Skeletal muscle cell (primary cell): ENCODE measurements at regions not wholly inside any gene's neighbourhood (a gene's known extent, or its start where the extent isn't known, plus 50 kb on each side); places are given as distances from the start of the nearest gene placed in this dataset.
"Not testable (repeated sequence)": the region's sequence is repeated elsewhere in the genome, so short reads cannot be mapped to it uniquely, and the experiment has no call there.

ENCODE experiments used
- DNase-seq: peaks from one replicate; pipeline ENCODE4 v3.0.0-alpha.2; 2010; ENCODE audit warnings: low read depth
- H3K4me3 ChIP-seq: 2 replicates; pipeline ENCODE4 v1.5.1; 2011; ENCODE audit warnings: low read depth, mild to moderate bottlenecking, control low read depth, low read length, moderate library complexity

DNA sequence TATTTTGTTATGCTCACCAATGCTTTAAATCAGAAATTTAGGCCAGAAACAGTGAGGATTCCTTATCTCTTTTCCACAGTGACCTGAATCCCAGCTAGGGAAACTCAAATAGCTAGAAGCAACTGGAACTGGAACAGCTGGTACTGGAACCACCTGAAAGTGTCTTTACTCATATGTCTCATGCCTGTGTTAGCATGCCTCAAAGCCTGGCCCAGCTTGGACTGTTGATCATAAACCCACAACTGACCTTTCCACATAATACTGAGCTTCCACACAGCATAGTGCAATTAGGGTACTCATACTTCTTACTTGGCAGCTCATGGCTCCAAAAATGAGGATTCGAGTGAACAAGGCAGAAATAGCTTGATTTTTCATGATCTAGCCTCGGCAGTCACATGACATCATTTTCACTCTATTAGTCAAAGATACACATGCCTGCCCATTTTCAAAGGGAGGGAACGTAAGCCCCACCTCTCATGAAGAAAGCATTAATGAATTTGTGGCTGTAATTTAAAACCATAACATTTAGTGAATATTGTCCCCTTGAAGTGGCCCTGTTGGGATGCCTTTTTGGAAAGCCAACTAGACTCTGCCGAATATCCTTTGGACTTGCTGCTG is 80.8 kb upstream of the ACSL1 start:
- DNase-seq: no peak

GRCh38 chr4:184907216-184907615 is 81.4 kb upstream of the ACSL1 start:
- DNase-seq: no peak
- H3K4me3 ChIP-seq: no peak overlapping the region

More for the DNA sequence above, 80.8 kb upstream of the ACSL1 start:
- no peak overlapping the region for H3K4me3 ChIP-seq

- no peak for DNase-seq
Measured at GRCh38 chr4:184907810-184908209, 82.0 kb upstream of the ACSL1 start.

GRCh38 chr4:184911310-184911709 is 85.5 kb upstream of the ACSL1 start:
- H3K4me3 ChIP-seq: no peak overlapping the region
- DNase-seq: peak; percentile 3

More at GRCh38 chr4:184907810-184908209, 82.0 kb upstream of the ACSL1 start:
- H3K4me3 ChIP-seq: no peak overlapping the region

DNA sequence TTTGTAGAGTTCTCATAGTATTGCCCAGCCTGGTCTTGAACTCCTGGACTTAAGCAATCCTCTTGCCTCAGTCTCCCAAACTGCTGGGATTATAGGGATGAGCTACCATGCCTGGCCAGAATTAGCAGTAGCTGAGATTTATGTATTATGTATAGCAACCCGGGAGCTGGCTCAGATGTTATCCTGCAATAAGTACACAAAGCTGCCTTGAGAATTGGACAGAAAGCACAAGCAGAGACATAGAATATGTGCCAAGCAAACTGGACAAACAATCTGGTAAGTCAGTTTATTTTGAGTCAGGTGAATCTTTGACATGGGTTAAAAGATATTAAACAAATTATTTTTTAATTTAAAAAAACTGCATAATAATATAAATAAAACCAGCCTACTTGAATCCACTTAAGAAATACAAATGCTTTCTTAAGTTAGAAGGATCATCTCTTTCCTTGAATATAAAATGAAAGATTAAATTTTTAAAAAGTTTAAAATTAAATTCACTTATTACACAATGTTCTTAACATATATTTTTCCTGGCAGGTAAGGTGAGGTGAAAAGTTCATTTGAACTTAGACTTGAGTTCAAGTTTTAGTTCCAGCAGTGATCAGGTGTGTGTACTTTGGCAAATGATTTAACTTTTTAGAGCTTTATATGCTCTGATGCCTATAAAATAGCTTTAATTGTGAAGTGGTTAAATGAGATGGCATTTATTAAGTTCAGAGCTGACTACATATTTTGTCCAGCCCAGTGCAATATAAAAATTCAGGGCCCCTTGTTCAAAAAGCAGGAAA is 87.8 kb upstream of the ACSL1 start:
- no peak overlapping the region for H3K4me3 ChIP-seq

DNA sequence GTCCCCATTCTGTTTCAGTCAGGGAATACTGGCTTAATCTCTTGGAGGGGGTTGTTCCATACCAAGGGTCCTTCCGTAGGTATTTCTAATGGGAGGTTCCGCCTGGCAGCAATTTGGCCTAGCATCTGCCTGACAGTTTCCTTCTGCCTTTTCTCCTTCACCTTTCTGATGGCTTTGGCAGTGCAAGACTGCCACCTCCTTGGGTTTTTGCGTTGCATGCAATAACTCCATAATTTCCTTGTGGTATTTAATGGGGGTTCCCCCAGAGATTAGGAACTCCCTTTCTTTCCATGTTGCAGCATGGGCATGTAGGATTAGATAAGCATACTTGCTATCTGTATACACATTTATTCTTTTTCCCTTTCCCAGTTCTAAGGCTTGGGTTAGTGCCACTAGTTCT is 93.0 kb upstream of the ACSL1 start:
- not testable (repeated sequence) for DNase-seq, H3K4me3 ChIP-seq

More for the DNA sequence above, 87.8 kb upstream of the ACSL1 start:
- no peak for DNase-seq

DNA sequence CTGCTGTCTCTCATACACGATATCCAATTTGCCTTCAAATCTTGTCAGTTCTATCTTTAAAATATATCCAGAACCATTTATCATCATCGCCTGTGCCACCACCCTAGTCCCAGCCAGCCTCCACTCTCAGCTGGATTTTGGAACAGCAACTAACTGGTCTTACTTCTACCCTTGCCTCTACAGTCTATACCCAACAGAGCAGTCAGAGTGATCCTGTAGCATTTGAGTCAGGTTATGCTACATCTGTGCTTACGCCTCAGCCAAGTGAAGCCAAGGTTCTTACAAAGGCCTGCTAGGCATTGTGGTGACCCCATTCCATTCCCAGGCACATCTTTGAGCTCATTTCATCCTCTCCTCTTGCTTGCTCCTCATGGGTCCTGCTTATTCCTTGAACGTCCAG is 95.7 kb upstream of the ACSL1 start:
- H3K4me3 ChIP-seq: no peak overlapping the region
- no peak for DNase-seq

- H3K4me3 ChIP-seq: no peak overlapping the region
- DNase-seq: no peak
Measured at GRCh38 chr4:184922301-184922700, 96.0 kb upstream of the HELT start.

DNA sequence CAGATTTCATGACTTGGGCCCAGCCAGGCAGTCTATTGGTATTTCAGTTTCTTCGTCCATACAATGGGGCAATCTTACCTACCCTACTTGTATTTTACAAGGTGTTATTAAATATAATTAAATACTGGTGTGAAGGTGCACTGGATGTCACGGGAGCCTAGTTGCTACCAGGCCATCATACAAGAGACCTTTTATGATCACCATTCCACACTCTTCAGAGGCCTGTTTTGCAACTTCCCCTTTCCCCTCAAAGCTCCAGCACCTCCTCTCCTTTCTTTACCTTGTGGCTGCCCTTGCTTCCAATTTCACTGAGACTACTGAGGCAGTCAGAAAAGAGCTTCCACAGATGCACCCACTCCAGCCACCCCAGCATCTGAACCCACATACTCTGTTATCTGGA is 93.8 kb upstream of the HELT start:
- DNase-seq: no peak
- H3K4me3 ChIP-seq: no peak overlapping the region

DNA sequence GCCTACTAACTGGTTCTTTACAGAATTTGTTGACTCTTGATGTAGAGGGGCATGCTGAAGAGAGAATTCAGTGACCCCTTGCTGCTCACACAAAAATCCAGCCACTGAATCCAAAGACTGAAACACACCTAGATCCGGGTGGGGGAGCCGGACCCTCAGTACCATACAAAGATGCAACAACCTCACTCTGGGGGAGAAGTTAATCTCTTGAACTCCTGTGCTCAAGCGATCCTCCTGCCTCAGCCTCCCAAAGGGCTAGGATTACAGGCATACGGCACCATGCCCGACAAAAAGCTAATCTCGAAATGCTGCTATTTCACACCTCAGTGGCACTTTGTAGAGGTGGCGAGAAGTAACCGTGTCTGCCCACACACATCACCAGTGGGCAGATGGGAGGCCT is 88.8 kb upstream of the HELT start:
- no peak for DNase-seq

GRCh38 chr4:184930026-184930425 is 88.3 kb upstream of the HELT start:
- H3K4me3 ChIP-seq: no peak overlapping the region
- no peak for DNase-seq

More for the DNA sequence above, 88.8 kb upstream of the HELT start:
- no peak overlapping the region for H3K4me3 ChIP-seq

GRCh38 chr4:184932343-184932742 is 85.9 kb upstream of the HELT start:
- DNase-seq: no peak
- H3K4me3 ChIP-seq: no peak overlapping the region

DNA sequence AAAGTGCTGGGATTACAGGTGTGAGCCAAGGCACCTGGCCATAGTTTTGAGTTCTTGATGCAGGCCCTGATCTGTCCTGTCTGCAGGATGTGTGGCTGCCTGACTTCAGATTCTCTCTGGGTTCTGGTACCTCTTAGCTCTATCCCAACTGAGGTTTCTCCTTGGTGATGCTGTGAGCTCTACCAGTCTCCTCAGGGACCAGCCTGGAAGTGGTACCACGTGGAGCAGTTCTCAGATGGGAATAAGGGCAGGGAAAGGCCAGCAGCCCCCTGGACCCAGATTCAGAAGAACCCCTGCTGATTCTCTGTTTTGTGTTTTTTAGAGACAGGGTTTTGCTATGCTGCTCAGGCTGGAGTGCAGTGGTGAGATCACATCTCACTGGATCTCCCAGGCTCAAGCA is 85.0 kb upstream of the HELT start:
- no peak for DNase-seq
- H3K4me3 ChIP-seq: no peak overlapping the region

GRCh38 chr4:184934184-184934583 is 84.1 kb upstream of the HELT start:
- no peak overlapping the region for H3K4me3 ChIP-seq
- no peak for DNase-seq

- DNase-seq: no peak
- no peak overlapping the region for H3K4me3 ChIP-seq
Measured at GRCh38 chr4:184934961-184935360, 83.3 kb upstream of the HELT start.

DNA sequence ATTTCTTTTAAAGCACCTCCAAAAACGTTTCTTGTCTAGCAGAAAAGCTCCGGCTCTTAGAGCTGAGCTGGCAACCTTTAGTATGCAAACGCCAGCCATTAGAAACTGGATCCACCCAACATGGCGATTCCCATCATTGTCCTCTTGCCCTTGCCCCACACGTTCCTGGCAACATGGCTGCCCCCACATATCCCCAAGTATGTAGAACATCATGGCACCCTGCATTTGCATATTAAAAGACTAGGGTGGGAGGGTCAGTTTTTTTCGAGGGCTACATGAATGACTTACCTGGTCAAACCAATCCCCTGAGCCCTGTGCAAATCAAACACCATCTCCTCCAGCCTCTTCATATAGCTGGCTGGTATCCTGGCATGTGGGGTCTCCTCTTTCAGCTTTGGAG is 82.2 kb upstream of the HELT start:
- DNase-seq: no peak
- no peak overlapping the region for H3K4me3 ChIP-seq

GRCh38 chr4:184937030-184937710 is 81.1 kb upstream of the HELT start:
- no peak for DNase-seq
- no peak overlapping the region for H3K4me3 ChIP-seq

DNA sequence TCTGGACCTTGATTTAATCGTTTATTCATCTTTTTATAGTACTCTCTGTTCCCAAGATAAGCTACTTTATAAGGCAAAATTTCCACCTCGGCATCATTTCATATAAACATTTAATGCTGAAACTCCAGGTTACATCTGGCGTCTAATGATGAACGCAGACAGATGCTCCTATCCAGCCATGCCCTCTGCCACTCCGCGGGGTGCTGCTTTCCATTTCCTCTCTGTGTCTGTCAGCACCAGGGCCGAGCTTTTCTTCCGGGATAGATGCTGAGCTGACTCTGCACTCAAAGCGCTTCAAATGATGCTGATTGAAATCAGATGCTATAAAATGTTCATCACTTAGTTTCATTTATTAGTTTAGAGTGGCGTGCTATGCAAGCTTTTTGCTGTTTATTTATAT is 80.5 kb upstream of the HELT start:
- DNase-seq: no peak

DNA sequence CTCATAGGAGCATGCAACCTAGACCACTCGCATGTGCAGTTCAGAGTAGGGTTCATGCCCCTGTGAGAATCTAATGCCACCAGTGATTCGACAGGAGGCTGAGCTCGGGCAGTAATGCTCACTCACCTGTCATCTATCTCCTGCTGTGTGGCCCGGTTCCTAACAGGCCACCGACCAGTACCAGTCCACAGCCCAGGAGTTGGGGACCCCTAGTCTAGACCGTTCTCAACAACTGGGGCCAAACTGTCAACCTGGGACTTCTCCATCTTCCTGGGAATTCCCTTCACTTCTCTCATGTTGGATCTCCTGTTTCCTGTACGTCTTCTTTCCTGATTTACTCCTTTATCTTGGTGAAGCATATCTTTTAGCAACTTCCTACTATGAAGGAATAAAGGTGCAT is 79.4 kb upstream of the HELT start:
- H3K4me3 ChIP-seq: no peak overlapping the region
- DNase-seq: no peak

More for the DNA sequence above, 80.5 kb upstream of the HELT start:
- H3K4me3 ChIP-seq: no peak overlapping the region

GRCh38 chr4:184939978-184940377 is 78.3 kb upstream of the HELT start:
- no peak for DNase-seq
- H3K4me3 ChIP-seq: no peak overlapping the region

GRCh38 chr4:184940500-184940899 is 77.8 kb upstream of the HELT start:
- DNase-seq: no peak
- no peak overlapping the region for H3K4me3 ChIP-seq
